Astrocyte (in vitro differentiated cells and primary cell): ENCODE measurements at regions not wholly inside any gene's neighbourhood (a gene's known extent, or its start where the extent isn't known, plus 50 kb on each side); places are given as distances from the start of the nearest gene placed in this dataset.

ENCODE experiments used
- DNase-seq: peaks from one replicate; pipeline ENCODE4 v3.0.0-alpha.2; 2010; ENCODE audit warnings: low read depth
- FAIRE-seq: peaks from 2 replicates; lab custom pipeline; 2011; peaks lifted over from hg19 to GRCh38; lab: Jason Lieb, UNC
- H2AFZ ChIP-seq: 2 replicates; pipeline ENCODE4 v1.6.0; 2012; ENCODE audit warnings: low read depth, low read length, inconsistent platforms
- H3K27ac ChIP-seq: 2 replicates; pipeline ENCODE4 v1.5.1; 2011; ENCODE audit warnings: low read depth, low read length, inconsistent platforms
- H3K27me3 ChIP-seq: 2 replicates; pipeline ENCODE4 v1.6.0; 2011; ENCODE audit warnings: low read length, inconsistent platforms; ENCODE audit not compliant: insufficient read depth
- H3K36me3 ChIP-seq: 2 replicates; pipeline ENCODE4 v1.5.1; 2011; ENCODE audit warnings: low read length, inconsistent platforms; ENCODE audit not compliant: insufficient read depth
- H3K4me1 ChIP-seq: 2 replicates; pipeline ENCODE4 v1.5.1; 2011; ENCODE audit warnings: low read length, inconsistent platforms; ENCODE audit not compliant: insufficient read depth
- H3K4me2 ChIP-seq: 2 replicates; pipeline ENCODE4 v1.6.0; 2012; ENCODE audit warnings: low read length, inconsistent platforms
- H3K4me3 ChIP-seq: 2 replicates; pipeline ENCODE4 v1.5.1; 2011; ENCODE audit warnings: low read depth, mild to moderate bottlenecking, low read length, inconsistent platforms; ENCODE audit not compliant: insufficient read depth
- H3K79me2 ChIP-seq: 2 replicates; pipeline ENCODE4 v1.6.0; 2012; ENCODE audit warnings: mild to moderate bottlenecking, low read length, inconsistent platforms; ENCODE audit not compliant: insufficient read depth
- H3K9ac ChIP-seq: 2 replicates; pipeline ENCODE4 v1.6.0; 2012; ENCODE audit warnings: mild to moderate bottlenecking, low read length, inconsistent platforms
- H3K9me3 ChIP-seq: 2 replicates; pipeline ENCODE4 v1.5.1; 2012; ENCODE audit warnings: low read depth, mild to moderate bottlenecking, low read length, inconsistent platforms; ENCODE audit not compliant: insufficient read depth
- H4K20me1 ChIP-seq: 2 replicates; pipeline ENCODE4 v1.6.0; 2012; ENCODE audit warnings: low read length, inconsistent platforms; ENCODE audit not compliant: insufficient read depth
- H3K27ac Mint-ChIP-seq: one replicate; pipeline ENCODE4 v1.8.0; 2021; ENCODE audit warnings: mild to moderate bottlenecking, mixed read lengths; ENCODE audit not compliant: unreplicated experiment
- H3K27me3 Mint-ChIP-seq: one replicate; pipeline ENCODE4 v1.8.0; 2021; ENCODE audit warnings: low read depth, mixed read lengths; ENCODE audit not compliant: unreplicated experiment
- H3K36me3 Mint-ChIP-seq: one replicate; pipeline ENCODE4 v1.8.0; 2021; ENCODE audit warnings: low read depth, mixed read lengths; ENCODE audit not compliant: unreplicated experiment
- H3K4me1 Mint-ChIP-seq: one replicate; pipeline ENCODE4 v1.8.0; 2021; ENCODE audit warnings: low read depth, mixed read lengths; ENCODE audit not compliant: unreplicated experiment
- H3K4me3 Mint-ChIP-seq: one replicate; pipeline ENCODE4 v1.8.0; 2021; ENCODE audit warnings: mild to moderate bottlenecking, moderate library complexity, mixed read lengths; ENCODE audit not compliant: unreplicated experiment
- H3K9me3 Mint-ChIP-seq: one replicate; pipeline ENCODE4 v1.8.0; 2021; ENCODE audit warnings: mild to moderate bottlenecking, mixed read lengths; ENCODE audit not compliant: unreplicated experiment
- CTCF ChIP-seq: IDR thresholded peaks from 2 replicates; pipeline ENCODE4 v1.5.1; 2011; ENCODE audit warnings: low read depth, mild to moderate bottlenecking, inconsistent platforms, low read length, moderate library complexity; ENCODE audit not compliant: insufficient read depth
- EZH2 ChIP-seq: IDR thresholded peaks from 2 replicates; pipeline ENCODE4 v1.6.1; 2012; ENCODE audit warnings: mild to moderate bottlenecking, low read length, inconsistent platforms; ENCODE audit not compliant: insufficient read depth

- Histone ChIP-seq H3K9me3 (peaks cover 3% of the 10 kb centered on the region), H3K79me2 (no peaks in the 10 kb centered on the region), H3K27me3 (no peaks in the 10 kb centered on the region), H3K4me1 (peaks cover 27% of the 10 kb centered on the region), H3K36me3 (no peaks in the 10 kb centered on the region), H3K27ac (no peak overlapping the region), H3K4me2 (no peak overlapping the region), H3K4me3 (no peak overlapping the region), H2AFZ (no peak overlapping the region), H3K9ac (no peak overlapping the region), H4K20me1 (no peaks in the 10 kb centered on the region)
- H3K9me3 Mint-ChIP-seq, result peaks cover 25% of the 10 kb centered on the region
- no peak for TF ChIP-seq CTCF
- no peak for TF ChIP-seq EZH2
- no peak overlapping the region for H3K4me3 Mint-ChIP-seq
- FAIRE-seq, result no peak
- H3K4me1 Mint-ChIP-seq, result peaks cover 21% of the 10 kb centered on the region
- no peaks in the 10 kb centered on the region for H3K27me3 Mint-ChIP-seq
- H3K36me3 Mint-ChIP-seq, result no peaks in the 10 kb centered on the region
- H3K27ac Mint-ChIP-seq, result no peak overlapping the region
- no peak for DNase-seq
Measured at GRCh38 chr2:226183033-226183432, 616.6 kb downstream of the IRS1 start.

- no peaks in the 10 kb centered on the region for H3K27me3 ChIP-seq
- no peaks in the 10 kb centered on the region for H3K36me3 ChIP-seq
- no peak overlapping the region for H3K9ac ChIP-seq
- Mint-ChIP-seq H3K36me3 (no peaks in the 10 kb centered on the region), H3K4me3 (no peak overlapping the region), H3K4me1 (peaks cover 16% of the 10 kb centered on the region), H3K9me3 (peaks cover 28% of the 10 kb centered on the region), H3K27ac (no peak overlapping the region), H3K27me3 (no peaks in the 10 kb centered on the region)
- H3K4me2 ChIP-seq, result no peak overlapping the region
- H4K20me1 ChIP-seq, result no peaks in the 10 kb centered on the region
- H3K27ac ChIP-seq, result no peak overlapping the region
- no peak for TF ChIP-seq CTCF
- TF ChIP-seq EZH2, result no peak
- H3K9me3 ChIP-seq, result peaks cover 3% of the 10 kb centered on the region
- peaks cover 18% of the 10 kb centered on the region for H3K4me1 ChIP-seq
- DNase-seq (no peak), FAIRE-seq (no peak)
- no peaks in the 10 kb centered on the region for H3K79me2 ChIP-seq
- H2AFZ ChIP-seq, result no peak overlapping the region
- H3K4me3 ChIP-seq, result no peak overlapping the region
Measured at GRCh38 chr2:226181909-226182308, 617.7 kb downstream of the IRS1 start.

- no peak overlapping the region for H3K27ac ChIP-seq
- no peaks in the 10 kb centered on the region for H3K36me3 ChIP-seq
- no peak overlapping the region for H2AFZ ChIP-seq
- H3K79me2 ChIP-seq, result no peaks in the 10 kb centered on the region
- Mint-ChIP-seq H3K36me3 (no peaks in the 10 kb centered on the region), H3K4me3 (no peak overlapping the region), H3K27me3 (no peaks in the 10 kb centered on the region), H3K4me1 (peaks cover 8% of the 10 kb centered on the region), H3K9me3 (peaks cover 36% of the 10 kb centered on the region), H3K27ac (no peak overlapping the region)
- no peak overlapping the region for H3K4me2 ChIP-seq
- H3K9me3 ChIP-seq, result peaks cover 7% of the 10 kb centered on the region
- TF ChIP-seq EZH2 (no peak), CTCF (no peak)
- H4K20me1 ChIP-seq, result no peaks in the 10 kb centered on the region
- no peak overlapping the region for H3K9ac ChIP-seq
- FAIRE-seq (no peak), DNase-seq (no peak)
- no peaks in the 10 kb centered on the region for H3K27me3 ChIP-seq
- peaks cover 10% of the 10 kb centered on the region for H3K4me1 ChIP-seq
- H3K4me3 ChIP-seq, result no peak overlapping the region
Measured at GRCh38 chr2:226180281-226180884, 619.2 kb downstream of the IRS1 start.
